Neural cell (in vitro differentiated cells): ENCODE measurements at regions not wholly inside any gene's neighbourhood (a gene's known extent, or its start where the extent isn't known, plus 50 kb on each side); places are given as distances from the start of the nearest gene placed in this dataset.
A peak's percentile ranks its signal among the peaks of the same experiment; 100 is the strongest.

Source experiments
- H2AFZ ChIP-seq: fragments of 200-600, 300-800 bp; sonication (generic), shearing (Covaris generic); 2 replicates; pipeline ENCODE4 v1.6.0; 2014; ENCODE audit warnings: low read depth, mild to moderate bottlenecking, antibody characterized with exemption, low read length, moderate library complexity
- H3F3A ChIP-seq: fragments of 200-600 bp; shearing (Covaris generic); 2 replicates; pipeline ENCODE4 v1.6.1; 2016; ENCODE audit warnings: mild to moderate bottlenecking, moderate library complexity, mixed read lengths, antibody characterized with exemption, low read length; ENCODE audit not compliant: insufficient read depth, poor library complexity, severe bottlenecking
- H3K27ac ChIP-seq: fragments of 200-600, 300-800 bp; sonication (generic), shearing (Covaris generic); 2 replicates; pipeline ENCODE4 v1.5.1; 2014; ENCODE audit warnings: mild to moderate bottlenecking, low read length, moderate library complexity
- H3K27me3 ChIP-seq: fragments of 300-800, 200-600 bp; sonication (generic), shearing (Covaris generic); 2 replicates; pipeline ENCODE4 v1.6.0; 2014; ENCODE audit warnings: mild to moderate bottlenecking, low read depth, low read length, moderate library complexity; ENCODE audit not compliant: insufficient read depth
- H3K36me3 ChIP-seq: fragments of 300-800, 200-600 bp; sonication (generic), shearing (Covaris generic); 2 replicates; pipeline ENCODE4 v1.5.1; 2014; ENCODE audit warnings: mild to moderate bottlenecking, antibody characterized with exemption, low read length, moderate library complexity; ENCODE audit not compliant: insufficient read depth
- H3K4me2 ChIP-seq: fragments of 300-800, 200-600 bp; sonication (generic), shearing (Covaris generic); 2 replicates; pipeline ENCODE4 v1.6.0; 2014; ENCODE audit warnings: mild to moderate bottlenecking, low read length
- H3K4me3 ChIP-seq: fragments of 300-800, 200-600 bp; sonication (generic), shearing (Covaris generic); 2 replicates; pipeline ENCODE4 v1.5.1; 2014; ENCODE audit warnings: mild to moderate bottlenecking, low read length, moderate library complexity
- H3K79me2 ChIP-seq: fragments of 200-600 bp; shearing (Covaris generic); replicated peaks from 2 replicates; pipeline ENCODE4 v1.6.0; 2014; ENCODE audit warnings: mild to moderate bottlenecking, low read length, moderate library complexity; ENCODE audit not compliant: insufficient read depth
- H3K9ac ChIP-seq: fragments of 300-800, 200-600 bp; sonication (generic), shearing (Covaris generic); 2 replicates; pipeline ENCODE4 v1.6.1; 2016; ENCODE audit warnings: mild to moderate bottlenecking, low read length, mixed read lengths
- H3K9me2 ChIP-seq: fragments of 200-600 bp; shearing (Covaris generic); 2 replicates; pipeline ENCODE4 v1.6.1; 2016; ENCODE audit warnings: mild to moderate bottlenecking, low read length, mixed read lengths; ENCODE audit not compliant: insufficient read depth
- H3K9me3 ChIP-seq: fragments of 200-600, 300-800 bp; sonication (generic), shearing (Covaris generic); 2 replicates; pipeline ENCODE4 v1.6.1; 2016; ENCODE audit warnings: mild to moderate bottlenecking, mixed run types, low read length, moderate library complexity, mixed read lengths
- H4K20me1 ChIP-seq: fragments of 200-600 bp; shearing (Covaris generic); 2 replicates; pipeline ENCODE4 v1.6.1; 2016; ENCODE audit warnings: mild to moderate bottlenecking, mixed run types; ENCODE audit not compliant: insufficient read depth
- CTCF ChIP-seq: fragments of 450-650 bp; IDR thresholded peaks from 2 replicates; pipeline ENCODE4 v1.5.1; 2014; ENCODE audit warnings: antibody characterized with exemption, mild to moderate bottlenecking, moderate library complexity; ENCODE audit not compliant: poor library complexity, severe bottlenecking
- EP300 ChIP-seq: fragments of 450-650 bp; conservative IDR thresholded peaks from 2 replicates; pipeline ENCODE4 v1.6.1; 2014; ENCODE audit warnings: antibody characterized with exemption, mild to moderate bottlenecking, moderate library complexity; ENCODE audit not compliant: poor library complexity, severe bottlenecking
- EZH2 ChIP-seq: fragments of 200-600, 300-800 bp; shearing (Covaris generic), sonication (generic); IDR thresholded peaks from 2 replicates; pipeline ENCODE4 v1.6.1; 2014; ENCODE audit warnings: antibody characterized with exemption, low read length, borderline replicate concordance, mild to moderate bottlenecking; ENCODE audit not compliant: insufficient read depth, poor library complexity, severe bottlenecking
- MXI1 ChIP-seq: fragments of 450-650 bp; conservative IDR thresholded peaks from 2 replicates; pipeline ENCODE4 v1.6.1; 2014; ENCODE audit warnings: antibody characterized with exemption, mild to moderate bottlenecking; ENCODE audit not compliant: poor library complexity, severe bottlenecking
- POLR2AphosphoS5 ChIP-seq: IDR thresholded peaks from 2 replicates; pipeline ENCODE4 v1.6.1; 2012
- RAD21 ChIP-seq: fragments of 450-650 bp; conservative IDR thresholded peaks from 2 replicates; pipeline ENCODE4 v1.6.1; 2014; ENCODE audit warnings: antibody characterized with exemption, mild to moderate bottlenecking, moderate library complexity
- REST ChIP-seq: IDR thresholded peaks from 2 replicates; pipeline ENCODE4 v1.6.1; 2012; ENCODE audit warnings: borderline replicate concordance
- SMC3 ChIP-seq: fragments of 450-650 bp; conservative IDR thresholded peaks from 2 replicates; pipeline ENCODE4 v1.6.1; 2014; ENCODE audit warnings: antibody characterized with exemption, mild to moderate bottlenecking, moderate library complexity; ENCODE audit not compliant: poor library complexity
- TAF1 ChIP-seq: IDR thresholded peaks from 2 replicates; pipeline ENCODE4 v1.6.1; 2012; ENCODE audit warnings: low read depth

GRCh38 chr3:182241196-182241765, 529.6 kb downstream of the SOX2 start:
- Histone ChIP-seq H3K27ac (no peak overlapping the region), H3K27me3 (no peaks in the 10 kb centered on the region), H3K4me3 (peak overlapping the region; percentile 39), H3K4me2 (no peak overlapping the region), H3K36me3 (no peaks in the 10 kb centered on the region), H3K9me2 (no peaks in the 10 kb centered on the region), H3K79me2 (no peaks in the 10 kb centered on the region), H3K9ac (no peak overlapping the region), H2AFZ (no peak overlapping the region), H4K20me1 (no peaks in the 10 kb centered on the region), H3F3A (peaks cover 8% of the 10 kb centered on the region), H3K9me3 (no peaks in the 10 kb centered on the region)
- TF ChIP-seq EZH2 (no peak), CTCF (no peak), TAF1 (no peak), REST (no peak), MXI1 (no peak), POLR2AphosphoS5 (no peak), EP300 (no peak), SMC3 (no peak), RAD21 (no peak)

- no peak overlapping the region for H2AFZ ChIP-seq
- H4K20me1 ChIP-seq, result no peaks in the 10 kb centered on the region
- H3K27me3 ChIP-seq, result no peaks in the 10 kb centered on the region
- no peaks in the 10 kb centered on the region for H3K36me3 ChIP-seq
- H3F3A ChIP-seq, result peaks cover 8% of the 10 kb centered on the region
- H3K9ac ChIP-seq, result no peak overlapping the region
- no peaks in the 10 kb centered on the region for H3K9me2 ChIP-seq
- H3K27ac ChIP-seq, result no peak overlapping the region
- H3K79me2 ChIP-seq, result no peaks in the 10 kb centered on the region
- peak overlapping the region; percentile 39 for H3K4me3 ChIP-seq
- H3K9me3 ChIP-seq, result no peaks in the 10 kb centered on the region
- TF ChIP-seq SMC3 (no peak), TAF1 (no peak), CTCF (no peak), RAD21 (no peak), POLR2AphosphoS5 (no peak), MXI1 (no peak), EP300 (no peak), REST (no peak), EZH2 (no peak)
- H3K4me2 ChIP-seq, result no peak overlapping the region
Measured at GRCh38 chr3:182241766-182242488, 530.2 kb downstream of the SOX2 start.
